Activated CD8-positive, alpha-beta memory T cell treated with anti-CD3 and anti-CD28 coated beads, Interleukin-2, amount 50 U/mL, for 4 hours (primary cell): ENCODE measurements at regions not wholly inside any gene's neighbourhood (a gene's known extent, or its start where the extent isn't known, plus 50 kb on each side); places are given as distances from the start of the nearest gene placed in this dataset.

Experiments
- DNase-seq: peaks from one replicate; pipeline ENCODE4 v3.0.0-alpha.2; 2020

DNA sequence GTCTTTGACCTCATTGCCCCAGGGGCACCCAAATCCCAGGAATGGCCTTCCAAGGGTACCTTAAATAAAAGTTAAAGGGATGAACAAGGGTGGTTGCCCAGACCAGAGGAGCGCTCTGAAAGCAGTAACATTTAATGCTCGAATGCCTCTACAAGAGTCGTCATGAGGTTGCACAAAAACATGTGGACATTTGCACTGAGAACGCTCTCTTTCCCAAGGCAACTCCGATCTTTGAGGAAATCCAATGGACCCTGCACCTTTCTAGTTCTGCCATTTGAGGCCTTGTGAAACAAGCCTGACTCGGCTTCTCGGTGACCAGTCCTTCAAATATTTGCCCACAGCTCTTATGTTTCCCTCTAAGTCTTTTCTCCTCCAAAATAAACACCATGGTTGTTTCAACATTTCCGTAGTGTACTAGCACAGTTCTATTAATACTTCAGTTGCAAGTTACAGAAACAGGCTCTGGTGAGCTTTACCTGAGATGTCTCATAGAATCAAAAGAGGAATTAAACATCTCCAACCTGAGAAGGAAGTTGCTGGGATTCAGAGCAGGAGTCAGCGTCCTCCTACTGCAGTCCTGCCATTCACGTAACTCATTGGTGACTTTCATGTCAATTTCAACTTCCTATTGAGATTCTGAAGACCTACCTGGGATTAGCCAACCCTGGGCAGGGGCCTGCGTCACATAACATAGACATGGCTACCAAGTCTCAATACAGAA lies 168.8 kb upstream of the RAI14 start:
- no peak for DNase-seq

- DNase-seq, result no peak
Measured at GRCh38 chr5:34487956-34488355, 168.2 kb upstream of the RAI14 start.

- no peak for DNase-seq
Measured at GRCh38 chr5:34488984-34489383, 167.1 kb upstream of the RAI14 start.

- no peak for DNase-seq
Measured at GRCh38 chr5:34490506-34491250, 165.4 kb upstream of the RAI14 start.

DNA sequence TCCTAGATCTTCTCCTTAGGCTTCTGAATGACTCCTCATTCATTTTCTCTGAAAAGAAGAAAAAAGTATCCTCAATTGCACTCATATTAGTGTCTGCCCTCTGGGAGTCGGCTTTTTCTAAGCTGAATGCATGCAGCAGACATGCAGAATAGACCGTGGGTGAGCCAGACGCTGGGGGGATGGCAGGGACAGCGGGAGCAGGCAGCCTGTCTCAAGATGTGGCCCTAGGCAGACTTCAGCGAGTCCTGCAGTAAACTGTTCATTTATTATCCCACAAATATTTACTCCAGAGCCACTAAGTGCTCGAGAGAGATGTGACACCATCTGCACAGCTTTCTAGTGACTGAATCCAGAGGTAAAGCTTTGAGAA lies 164.9 kb upstream of the RAI14 start:
- no peak for DNase-seq

DNA sequence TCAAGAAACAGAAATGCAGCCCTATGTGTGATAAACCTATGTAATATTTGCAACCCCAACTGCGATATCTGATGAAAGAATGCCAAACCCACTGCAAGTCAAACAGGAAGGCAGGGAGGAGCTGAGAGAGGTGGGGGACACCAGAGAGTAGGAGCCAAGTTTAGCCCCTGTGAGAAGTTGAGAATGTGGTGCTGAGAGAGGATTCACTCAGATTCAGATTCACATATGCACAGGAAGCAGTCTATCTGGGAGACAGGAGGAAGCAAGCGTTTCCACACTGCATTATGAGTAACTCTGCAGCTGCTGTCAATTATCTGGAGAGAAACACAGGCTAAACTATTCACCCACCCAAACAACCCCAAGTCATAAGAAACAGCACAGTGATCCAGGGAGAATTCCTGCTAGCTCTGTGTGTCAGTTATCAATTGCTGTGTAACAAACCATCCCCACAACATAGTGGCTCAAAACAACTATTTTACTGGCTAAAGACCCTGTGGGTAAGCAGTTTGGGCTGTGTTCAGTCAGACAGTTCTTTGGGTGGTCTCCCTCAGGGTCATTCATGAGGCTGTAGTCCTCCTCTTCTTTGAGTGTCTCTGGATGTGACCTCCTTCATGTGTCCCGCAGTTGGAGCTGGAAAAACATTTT lies 161.9 kb upstream of the RAI14 start:
- DNase-seq, result no peak

DNA sequence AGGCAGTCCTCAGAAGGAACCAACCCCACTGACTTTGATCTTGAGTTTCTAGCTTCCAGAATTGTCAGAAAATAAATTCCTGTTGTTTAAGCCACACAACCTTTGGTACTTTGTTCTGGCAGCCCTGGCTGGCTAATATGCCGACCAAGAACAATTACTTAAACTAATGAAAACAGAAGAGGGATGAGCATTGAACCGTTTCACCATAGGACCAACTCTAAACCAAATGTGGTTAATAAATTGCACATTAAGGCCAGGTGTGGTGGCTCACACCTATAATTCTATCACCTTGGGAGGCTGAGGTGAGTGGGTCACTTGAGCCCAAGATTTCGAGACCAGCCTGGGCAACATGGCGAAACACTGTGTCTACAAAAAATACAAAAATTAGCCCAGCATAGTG lies 160.9 kb upstream of the RAI14 start:
- DNase-seq, result no peak

- no peak for DNase-seq
Measured at GRCh38 chr5:34496260-34496691, 159.9 kb upstream of the RAI14 start.

- no peak for DNase-seq
Measured at GRCh38 chr5:34496701-34497469, 159.2 kb upstream of the RAI14 start.

- DNase-seq, result no peak
Measured at GRCh38 chr5:34497470-34497808, 158.7 kb upstream of the RAI14 start.

GRCh38 chr5:34498572-34498971 lies 157.6 kb upstream of the RAI14 start:
- no peak for DNase-seq

GRCh38 chr5:34499001-34499734 lies 157.0 kb upstream of the RAI14 start:
- no peak for DNase-seq

DNA sequence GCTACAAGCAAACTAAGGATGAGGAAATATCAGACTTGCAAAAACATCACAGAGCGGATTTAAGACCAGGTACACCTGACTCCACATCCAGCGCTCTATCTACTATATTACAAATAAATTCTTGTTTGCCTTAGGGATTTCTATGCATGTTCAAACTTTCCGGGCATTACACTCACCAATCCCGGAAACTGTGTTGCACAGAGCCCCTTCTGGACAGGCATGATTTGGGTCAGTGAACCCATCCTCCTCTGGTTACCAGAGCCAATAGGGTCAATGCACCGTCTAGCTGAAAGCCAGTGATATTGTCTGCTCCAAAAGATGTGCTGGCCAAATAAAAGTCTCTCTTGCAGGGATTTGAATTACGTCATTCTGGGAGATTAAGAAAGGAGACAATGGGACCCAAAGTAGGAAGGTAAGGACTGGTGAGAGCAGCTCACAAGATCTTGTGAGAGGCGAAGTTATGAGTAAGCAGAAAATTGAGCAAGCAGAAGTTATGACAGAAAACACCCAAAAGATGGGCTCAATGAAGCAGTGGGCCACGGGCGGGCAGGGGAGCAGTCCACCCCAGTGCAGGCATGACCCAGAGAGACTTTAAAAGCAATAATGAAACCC lies 155.8 kb upstream of the RAI14 start:
- DNase-seq, result no peak

GRCh38 chr5:34501016-34501415 lies 155.1 kb upstream of the RAI14 start:
- no peak for DNase-seq

DNA sequence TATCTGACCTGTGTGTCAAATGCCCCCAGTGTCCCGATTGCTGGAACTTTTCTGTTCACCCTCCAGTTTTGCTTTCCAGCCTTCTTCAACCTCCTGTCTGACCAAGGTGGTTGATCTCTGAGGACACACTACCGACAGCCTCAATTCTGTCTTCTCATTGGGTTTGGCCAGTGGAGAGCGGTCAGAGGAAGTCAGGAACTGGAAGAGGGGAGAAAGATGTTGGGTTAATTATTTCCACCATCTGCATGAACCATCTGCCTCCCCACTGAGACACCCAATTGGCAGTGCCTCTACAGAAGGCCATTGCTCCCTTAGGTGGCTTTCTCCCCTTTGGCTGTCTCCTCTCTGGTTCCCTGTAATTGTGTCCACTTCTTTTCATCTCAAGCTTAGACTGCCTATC lies 154.3 kb upstream of the RAI14 start:
- DNase-seq, result no peak

GRCh38 chr5:34502581-34502980 lies 153.5 kb upstream of the RAI14 start:
- DNase-seq, result no peak

GRCh38 chr5:34503379-34504253 lies 152.5 kb upstream of the RAI14 start:
- no peak for DNase-seq

DNA sequence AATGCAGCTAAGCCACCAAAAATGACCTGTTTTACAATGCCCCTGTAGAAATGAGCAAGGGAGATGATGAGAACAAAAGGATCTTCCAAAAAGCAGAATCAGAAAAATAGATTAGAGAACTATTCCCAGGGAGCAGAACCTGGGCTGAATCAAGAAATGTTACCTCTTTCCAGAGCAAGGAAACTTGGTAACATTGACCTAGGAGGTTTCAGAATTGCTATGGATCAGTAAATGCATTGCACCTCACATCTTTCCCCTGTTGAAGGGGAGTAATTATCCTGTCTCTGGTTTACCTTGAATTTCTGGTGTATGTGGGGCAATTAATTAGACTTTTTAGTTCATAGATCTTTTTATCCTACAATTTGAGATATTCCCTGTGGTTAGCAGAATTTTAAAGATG lies 151.2 kb upstream of the RAI14 start:
- DNase-seq, result no peak

GRCh38 chr5:34505731-34506130 lies 150.4 kb upstream of the RAI14 start:
- DNase-seq, result no peak

- DNase-seq, result no peak
Measured at GRCh38 chr5:34507933-34508332, 148.2 kb upstream of the RAI14 start.

DNA sequence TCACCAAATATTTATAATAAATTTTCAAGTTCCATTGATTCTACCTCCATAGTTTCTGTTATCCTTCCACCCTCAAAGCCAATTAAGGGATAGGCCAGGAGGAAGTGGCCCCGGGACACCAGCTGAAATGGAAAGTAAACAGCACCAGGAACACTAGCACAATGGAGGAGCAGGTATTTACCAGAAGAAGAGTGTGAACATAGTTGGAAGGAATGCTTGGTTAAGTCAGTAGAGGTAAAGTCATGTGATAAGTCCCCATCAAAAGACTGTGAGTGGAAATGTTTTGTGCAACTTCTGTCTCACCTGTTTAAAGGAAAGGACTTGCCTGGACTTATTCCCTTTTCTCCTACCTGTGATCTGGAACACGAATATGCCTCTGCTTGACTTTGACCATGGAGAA lies 146.7 kb upstream of the RAI14 start:
- DNase-seq, result no peak
